ENCODE measurements at regions not wholly inside any gene's neighbourhood (a gene's known extent, or its start where the extent isn't known, plus 50 kb on each side); places are given as distances from the start of the nearest gene placed in this dataset.
"Not testable (repeated sequence)": the region's sequence is repeated elsewhere in the genome, so short reads cannot be mapped to it uniquely, and the experiment has no call there.

- DNase-seq (ENCODE audit: low read depth), result not testable (repeated sequence)
Measured at GRCh38 chr21:6428498-6429092, 4092.8 kb upstream of the TPTE start.

GRCh38 chr21:6429924-6430323 is 4091.5 kb upstream of the TPTE start:
- not testable (repeated sequence) for DNase-seq (ENCODE audit: low read depth)

GRCh38 chr21:6433149-6433548 is 4088.2 kb upstream of the TPTE start:
- not testable (repeated sequence) for DNase-seq (ENCODE audit: low read depth)

GRCh38 chr21:6436205-6436604 is 4085.2 kb upstream of the TPTE start:
- not testable (repeated sequence) for DNase-seq (ENCODE audit: low read depth)

- DNase-seq (ENCODE audit: low read depth), result not testable (repeated sequence)
Measured at GRCh38 chr21:6436971-6437833, 4084.2 kb upstream of the TPTE start.

- not testable (repeated sequence) for DNase-seq (ENCODE audit: low read depth)
Measured at GRCh38 chr21:6437834-6438187, 4083.6 kb upstream of the TPTE start.

- DNase-seq (ENCODE audit: low read depth), result not testable (repeated sequence)
Measured at GRCh38 chr21:6439058-6439457, 4082.3 kb upstream of the TPTE start.

- not testable (repeated sequence) for DNase-seq (ENCODE audit: low read depth)
Measured at GRCh38 chr21:6454648-6455340, 4066.6 kb upstream of the TPTE start.

GRCh38 chr21:6456011-6456661 is 4065.2 kb upstream of the TPTE start:
- DNase-seq (ENCODE audit: low read depth), result not testable (repeated sequence)

GRCh38 chr21:6459761-6460160 is 4061.6 kb upstream of the TPTE start:
- not testable (repeated sequence) for DNase-seq (ENCODE audit: low read depth)

GRCh38 chr21:6461358-6461757 is 4060.0 kb upstream of the TPTE start:
- not testable (repeated sequence) for DNase-seq (ENCODE audit: low read depth)

GRCh38 chr21:6464419-6464818 is 4057.0 kb upstream of the TPTE start:
- DNase-seq (ENCODE audit: low read depth), result not testable (repeated sequence)

GRCh38 chr21:6466081-6466698 is 4055.2 kb upstream of the TPTE start:
- not testable (repeated sequence) for DNase-seq (ENCODE audit: low read depth)

GRCh38 chr21:6466707-6467106 is 4054.7 kb upstream of the TPTE start:
- not testable (repeated sequence) for DNase-seq (ENCODE audit: low read depth)

- not testable (repeated sequence) for DNase-seq (ENCODE audit: low read depth)
Measured at GRCh38 chr21:6467189-6467774, 4054.1 kb upstream of the TPTE start.

GRCh38 chr21:6467907-6468306 is 4053.5 kb upstream of the TPTE start:
- DNase-seq (ENCODE audit: low read depth), result not testable (repeated sequence)

GRCh38 chr21:6468331-6468860 is 4053.0 kb upstream of the TPTE start:
- DNase-seq (ENCODE audit: low read depth), result not testable (repeated sequence)

- DNase-seq (ENCODE audit: low read depth), result not testable (repeated sequence)
Measured at GRCh38 chr21:6474250-6474968, 4047.0 kb upstream of the TPTE start.

- not testable (repeated sequence) for DNase-seq (ENCODE audit: low read depth)
Measured at GRCh38 chr21:6481116-6481515, 4040.3 kb upstream of the TPTE start.

GRCh38 chr21:6482616-6483015 is 4038.8 kb upstream of the TPTE start:
- DNase-seq (ENCODE audit: low read depth), result not testable (repeated sequence)

All from iris pigment epithelial cell (primary cell).